ENCODE measurements at regions not wholly inside any gene's neighbourhood (a gene's known extent, or its start where the extent isn't known, plus 50 kb on each side); places are given as distances from the start of the nearest gene placed in this dataset.
"Not testable (repeated sequence)": the region's sequence is repeated elsewhere in the genome, so short reads cannot be mapped to it uniquely, and the experiment has no call there.

DNA sequence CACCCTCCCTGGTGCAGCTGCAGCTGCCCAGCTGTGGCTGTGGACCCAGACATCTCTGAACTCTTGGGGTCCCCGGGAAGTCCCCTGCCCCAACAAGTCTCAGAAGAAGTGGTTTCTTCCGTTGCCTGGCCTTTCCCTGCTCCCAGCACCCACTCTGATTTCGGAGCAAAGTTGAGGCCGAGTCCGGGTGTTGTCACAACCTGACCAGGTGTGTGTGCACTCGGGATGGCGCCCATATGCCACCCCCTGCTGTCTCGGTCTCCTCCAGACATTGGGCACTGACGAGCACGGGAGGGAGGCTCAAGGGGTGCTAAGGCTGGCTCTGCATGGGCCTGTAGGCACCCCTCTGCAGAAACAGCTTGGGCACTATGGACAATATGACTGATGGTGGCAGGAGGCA, 1055.3 kb downstream of the REEP3 start:
- no peak for DNase-seq
- H3K4me3 ChIP-seq (ENCODE audit: low read depth, low read length), result no peak overlapping the region
- no peak overlapping the region for H3K4me3 Mint-ChIP-seq
- no peak for ATAC-seq (ENCODE audit: low read depth in 2 of 2)
- H3K27ac ChIP-seq (ENCODE audit: insufficient read depth, low read length, poor library complexity, severe bottlenecking), result no peak overlapping the region
- H3K36me3 ChIP-seq (ENCODE audit: control insufficient read depth, insufficient read depth, low read length), result no peaks in the 10 kb centered on the region
- no peaks in the 10 kb centered on the region for H3K4me1 ChIP-seq (ENCODE audit: control insufficient read depth, insufficient read depth, low read length, poor library complexity, severe bottlenecking)
- H3K27ac Mint-ChIP-seq, result no peak overlapping the region
- no peaks in the 10 kb centered on the region for H3K27me3 Mint-ChIP-seq
- H3K4me1 Mint-ChIP-seq, result no peaks in the 10 kb centered on the region
- H3K36me3 Mint-ChIP-seq, result no peaks in the 10 kb centered on the region
- peaks cover 0 to 7% of the 10 kb centered on the region in 2 experiments for H3K9me3 ChIP-seq (ENCODE audit: control insufficient read depth in 2 of 2, low read length in 2 of 2)
- peaks cover 0 to 14% (median 3%) of the 10 kb centered on the region in 7 donors for H3K9me3 Mint-ChIP-seq
- H3K27me3 ChIP-seq (ENCODE audit: control insufficient read depth, insufficient read depth, low read length), result no peaks in the 10 kb centered on the region

GRCh38 chr10:64578757-64579156, 1057.6 kb downstream of the REEP3 start:
- H3K9me3 ChIP-seq (ENCODE audit: control insufficient read depth in 2 of 2, low read length in 2 of 2); H3K4me1 Mint-ChIP-seq; H3K36me3 Mint-ChIP-seq; H3K27me3 Mint-ChIP-seq; DNase-seq; H3K4me3 Mint-ChIP-seq; H3K4me1 ChIP-seq (ENCODE audit: control insufficient read depth, insufficient read depth, low read length, poor library complexity, severe bottlenecking); H3K27ac Mint-ChIP-seq; H3K4me3 ChIP-seq (ENCODE audit: low read depth, low read length); H3K27me3 ChIP-seq (ENCODE audit: control insufficient read depth, insufficient read depth, low read length); H3K27ac ChIP-seq (ENCODE audit: insufficient read depth, low read length, poor library complexity, severe bottlenecking); H3K36me3 ChIP-seq (ENCODE audit: control insufficient read depth, insufficient read depth, low read length); ATAC-seq (ENCODE audit: low read depth in 2 of 2): not testable (repeated sequence)
- H3K9me3 Mint-ChIP-seq, result peaks cover 3 to 31% (median 13%) of the 10 kb centered on the region in 7 donors

- Histone ChIP-seq H3K4me3 (ENCODE audit: low read depth, low read length) (no peak overlapping the region), H3K27me3 (ENCODE audit: control insufficient read depth, insufficient read depth, low read length) (no peaks in the 10 kb centered on the region), H3K9me3 (ENCODE audit: control insufficient read depth in 2 of 2, low read length in 2 of 2) (no peaks in the 10 kb centered on the region), H3K4me1 (ENCODE audit: control insufficient read depth, insufficient read depth, low read length, poor library complexity, severe bottlenecking) (no peaks in the 10 kb centered on the region), H3K27ac (ENCODE audit: insufficient read depth, low read length, poor library complexity, severe bottlenecking) (no peak overlapping the region), H3K36me3 (ENCODE audit: control insufficient read depth, insufficient read depth, low read length) (no peaks in the 10 kb centered on the region)
- no peak overlapping the region for H3K27ac Mint-ChIP-seq
- no peak overlapping the region for H3K4me3 Mint-ChIP-seq
- H3K27me3 Mint-ChIP-seq, result no peaks in the 10 kb centered on the region
- ATAC-seq (ENCODE audit: low read depth in 2 of 2), result no peak
- H3K4me1 Mint-ChIP-seq, result no peaks in the 10 kb centered on the region
- H3K9me3 Mint-ChIP-seq, result peaks cover under 1 to 23% (median 8%) of the 10 kb centered on the region in 7 donors
- H3K36me3 Mint-ChIP-seq, result no peaks in the 10 kb centered on the region
- DNase-seq, result no peak
Observed at GRCh38 chr10:64586934-64587503, 1065.8 kb downstream of the REEP3 start.

DNA sequence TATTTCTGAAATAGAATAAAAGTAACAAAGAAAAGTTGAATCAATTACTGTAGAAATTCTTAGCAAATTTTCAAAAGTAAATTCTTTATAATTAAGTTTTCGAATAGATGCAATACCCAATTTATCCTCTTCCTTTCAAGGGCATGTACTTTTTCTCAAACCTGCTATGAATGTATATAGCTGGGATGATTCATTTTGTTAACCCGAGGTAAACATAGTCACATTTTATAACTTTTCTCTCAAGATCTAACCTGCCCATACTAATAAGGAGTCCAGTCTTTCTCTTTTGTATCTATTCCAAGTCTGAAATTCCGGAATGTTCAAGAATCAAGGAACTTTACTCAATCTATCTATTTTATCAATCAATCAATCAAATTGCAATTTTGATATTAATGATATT, 1072.9 kb downstream of the REEP3 start:
- Mint-ChIP-seq H3K4me3 (no peak overlapping the region), H3K27me3 (no peaks in the 10 kb centered on the region), H3K4me1 (no peaks in the 10 kb centered on the region), H3K27ac (no peak overlapping the region), H3K9me3 (peaks cover 0 to 12% (median 5%) of the 10 kb centered on the region in 7 donors), H3K36me3 (no peaks in the 10 kb centered on the region)
- Histone ChIP-seq H3K4me3 (ENCODE audit: low read depth, low read length) (no peak overlapping the region), H3K4me1 (ENCODE audit: control insufficient read depth, insufficient read depth, low read length, poor library complexity, severe bottlenecking) (no peaks in the 10 kb centered on the region), H3K36me3 (ENCODE audit: control insufficient read depth, insufficient read depth, low read length) (no peaks in the 10 kb centered on the region), H3K27ac (ENCODE audit: insufficient read depth, low read length, poor library complexity, severe bottlenecking) (no peak overlapping the region), H3K27me3 (ENCODE audit: control insufficient read depth, insufficient read depth, low read length) (no peaks in the 10 kb centered on the region), H3K9me3 (ENCODE audit: control insufficient read depth in 2 of 2, low read length in 2 of 2) (no peaks in the 10 kb centered on the region)
- DNase-seq (no peak), ATAC-seq (ENCODE audit: low read depth in 2 of 2) (no peak)

DNA sequence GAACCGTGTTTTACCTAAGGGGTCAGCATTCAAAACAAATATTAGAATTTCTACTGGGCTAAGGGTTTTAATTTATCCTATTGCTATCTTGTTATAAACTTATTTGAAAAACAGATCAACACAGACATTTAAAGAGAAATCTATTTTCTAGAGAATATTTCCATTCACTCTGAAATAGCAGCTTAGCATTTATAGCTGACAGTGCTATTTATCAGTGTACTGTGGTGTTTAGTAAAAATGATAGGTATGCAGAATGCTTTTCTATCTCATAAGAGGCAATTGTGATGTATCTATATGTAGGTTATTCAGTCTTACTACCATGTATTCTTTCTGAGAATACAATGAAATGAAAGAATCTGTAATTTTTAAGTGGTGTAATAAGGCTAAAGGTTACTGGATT, 1077.4 kb downstream of the REEP3 start:
- H3K9me3 Mint-ChIP-seq, result peaks cover 2 to 12% (median 4%) of the 10 kb centered on the region in 7 donors
- no peaks in the 10 kb centered on the region for H3K36me3 Mint-ChIP-seq
- Histone ChIP-seq H3K9me3 (ENCODE audit: control insufficient read depth in 2 of 2, low read length in 2 of 2) (no peaks in the 10 kb centered on the region), H3K27me3 (ENCODE audit: control insufficient read depth, insufficient read depth, low read length) (no peaks in the 10 kb centered on the region), H3K4me3 (ENCODE audit: low read depth, low read length) (no peak overlapping the region), H3K4me1 (ENCODE audit: control insufficient read depth, insufficient read depth, low read length, poor library complexity, severe bottlenecking) (no peaks in the 10 kb centered on the region), H3K36me3 (ENCODE audit: control insufficient read depth, insufficient read depth, low read length) (no peaks in the 10 kb centered on the region), H3K27ac (ENCODE audit: insufficient read depth, low read length, poor library complexity, severe bottlenecking) (no peak overlapping the region)
- ATAC-seq (ENCODE audit: low read depth in 2 of 2) (no peak), DNase-seq (no peak)
- H3K27me3 Mint-ChIP-seq, result no peaks in the 10 kb centered on the region
- H3K4me1 Mint-ChIP-seq, result no peaks in the 10 kb centered on the region
- no peak overlapping the region for H3K27ac Mint-ChIP-seq
- no peak overlapping the region for H3K4me3 Mint-ChIP-seq

DNA sequence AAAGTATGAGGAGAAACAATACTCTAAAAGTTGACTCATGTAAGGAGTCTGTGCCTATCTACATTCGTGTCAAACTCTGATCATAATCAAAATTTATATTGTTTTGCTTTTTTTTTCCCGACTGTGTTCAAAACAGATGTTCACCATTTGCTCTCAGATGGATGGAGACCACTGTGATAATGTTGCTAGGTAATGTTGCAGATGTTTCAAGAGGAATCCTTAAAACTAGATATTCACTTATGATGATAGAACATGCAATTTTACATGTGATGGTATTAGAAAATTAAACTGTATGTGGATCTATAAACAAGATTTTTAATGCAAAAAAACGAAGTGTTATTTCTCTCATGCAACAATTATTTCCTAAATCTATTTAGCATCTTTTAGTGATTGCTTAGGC, 1080.1 kb downstream of the REEP3 start:
- H3K9me3 ChIP-seq (ENCODE audit: control insufficient read depth in 2 of 2, low read length in 2 of 2), result no peaks in the 10 kb centered on the region
- DNase-seq (no peak), ATAC-seq (ENCODE audit: low read depth in 2 of 2) (no peak)
- H3K4me3 ChIP-seq (ENCODE audit: low read depth, low read length), result no peak overlapping the region
- Mint-ChIP-seq H3K9me3 (peaks cover 3 to 10% (median 5%) of the 10 kb centered on the region in 7 donors), H3K4me1 (no peaks in the 10 kb centered on the region), H3K27me3 (no peaks in the 10 kb centered on the region), H3K36me3 (no peaks in the 10 kb centered on the region), H3K4me3 (no peak overlapping the region), H3K27ac (no peak overlapping the region)
- H3K36me3 ChIP-seq (ENCODE audit: control insufficient read depth, insufficient read depth, low read length), result no peaks in the 10 kb centered on the region
- no peaks in the 10 kb centered on the region for H3K4me1 ChIP-seq (ENCODE audit: control insufficient read depth, insufficient read depth, low read length, poor library complexity, severe bottlenecking)
- no peaks in the 10 kb centered on the region for H3K27me3 ChIP-seq (ENCODE audit: control insufficient read depth, insufficient read depth, low read length)
- H3K27ac ChIP-seq (ENCODE audit: insufficient read depth, low read length, poor library complexity, severe bottlenecking), result no peak overlapping the region

GRCh38 chr10:64617085-64617484, 1095.9 kb downstream of the REEP3 start:
- H3K9me3 ChIP-seq (ENCODE audit: control insufficient read depth in 2 of 2, low read length in 2 of 2), result no peaks in the 10 kb centered on the region
- no peaks in the 10 kb centered on the region for H3K27me3 Mint-ChIP-seq
- DNase-seq (no peak), ATAC-seq (ENCODE audit: low read depth in 2 of 2) (no peak)
- no peak overlapping the region for H3K4me3 Mint-ChIP-seq
- H3K36me3 ChIP-seq (ENCODE audit: control insufficient read depth, insufficient read depth, low read length), result no peaks in the 10 kb centered on the region
- H3K27ac ChIP-seq (ENCODE audit: insufficient read depth, low read length, poor library complexity, severe bottlenecking), result no peak overlapping the region
- no peaks in the 10 kb centered on the region for H3K4me1 ChIP-seq (ENCODE audit: control insufficient read depth, insufficient read depth, low read length, poor library complexity, severe bottlenecking)
- no peak overlapping the region for H3K27ac Mint-ChIP-seq
- no peaks in the 10 kb centered on the region for H3K27me3 ChIP-seq (ENCODE audit: control insufficient read depth, insufficient read depth, low read length)
- no peaks in the 10 kb centered on the region for H3K36me3 Mint-ChIP-seq
- H3K4me3 ChIP-seq (ENCODE audit: low read depth, low read length), result no peak overlapping the region
- H3K9me3 Mint-ChIP-seq, result peaks cover 0 to 13% (median 2%) of the 10 kb centered on the region in 7 donors
- H3K4me1 Mint-ChIP-seq, result no peaks in the 10 kb centered on the region

GRCh38 chr10:64619102-64619501, 1097.9 kb downstream of the REEP3 start:
- peaks cover 0 to 13% (median 2%) of the 10 kb centered on the region in 7 donors for H3K9me3 Mint-ChIP-seq
- Histone ChIP-seq H3K27ac (ENCODE audit: insufficient read depth, low read length, poor library complexity, severe bottlenecking) (no peak overlapping the region), H3K36me3 (ENCODE audit: control insufficient read depth, insufficient read depth, low read length) (no peaks in the 10 kb centered on the region), H3K4me3 (ENCODE audit: low read depth, low read length) (no peak overlapping the region), H3K9me3 (ENCODE audit: control insufficient read depth in 2 of 2, low read length in 2 of 2) (peaks cover 0 to 2% of the 10 kb centered on the region in 2 experiments), H3K27me3 (ENCODE audit: control insufficient read depth, insufficient read depth, low read length) (no peaks in the 10 kb centered on the region), H3K4me1 (ENCODE audit: control insufficient read depth, insufficient read depth, low read length, poor library complexity, severe bottlenecking) (no peaks in the 10 kb centered on the region)
- H3K4me1 Mint-ChIP-seq, result no peaks in the 10 kb centered on the region
- ATAC-seq (ENCODE audit: low read depth in 2 of 2), result no peak
- H3K27ac Mint-ChIP-seq, result no peak overlapping the region
- no peaks in the 10 kb centered on the region for H3K36me3 Mint-ChIP-seq
- no peaks in the 10 kb centered on the region for H3K27me3 Mint-ChIP-seq
- no peak overlapping the region for H3K4me3 Mint-ChIP-seq
- no peak for DNase-seq
